ENCODE measurements at regions not wholly inside any gene's neighbourhood (a gene's known extent, or its start where the extent isn't known, plus 50 kb on each side); places are given as distances from the start of the nearest gene placed in this dataset.

GRCh38 chr3:162998205-162998604 is 1501.6 kb downstream of the OTOL1 start:
- no peaks in the 10 kb centered on the region for H3K36me3 ChIP-seq (ENCODE audit: control insufficient read depth, insufficient read depth, low read length)
- no peak for DNase-seq (ENCODE audit: low read depth)
- FAIRE-seq: no peak
- no peaks in the 10 kb centered on the region for H3K27me3 ChIP-seq (ENCODE audit: control insufficient read depth, insufficient read depth, low read length)
- H3K4me3 ChIP-seq (ENCODE audit: low read depth, low read length): no peak overlapping the region
- TF ChIP-seq CTCF (IDR thresholded peaks at IDR 0.05; ENCODE audit: insufficient read depth, low read length, severe bottlenecking): no peak

GRCh38 chr3:163011596-163011995 is 1515.0 kb downstream of the OTOL1 start:
- no peaks in the 10 kb centered on the region for H3K27me3 ChIP-seq (ENCODE audit: control insufficient read depth, insufficient read depth, low read length)
- no peaks in the 10 kb centered on the region for H3K36me3 ChIP-seq (ENCODE audit: control insufficient read depth, insufficient read depth, low read length)
- FAIRE-seq: no peak
- no peak overlapping the region for H3K4me3 ChIP-seq (ENCODE audit: low read depth, low read length)
- TF ChIP-seq CTCF (IDR thresholded peaks at IDR 0.05; ENCODE audit: insufficient read depth, low read length, severe bottlenecking): no peak
- no peak for DNase-seq (ENCODE audit: low read depth)

- FAIRE-seq: no peak
- TF ChIP-seq CTCF (IDR thresholded peaks at IDR 0.05; ENCODE audit: insufficient read depth, low read length, severe bottlenecking): no peak
- Histone ChIP-seq H3K36me3 (ENCODE audit: control insufficient read depth, insufficient read depth, low read length) (no peaks in the 10 kb centered on the region), H3K27me3 (ENCODE audit: control insufficient read depth, insufficient read depth, low read length) (no peaks in the 10 kb centered on the region), H3K4me3 (ENCODE audit: low read depth, low read length) (no peak overlapping the region)
- no peak for DNase-seq (ENCODE audit: low read depth)
These were observed 1519.6 kb downstream of the OTOL1 start for GRCh38 chr3:163016251-163016650.

GRCh38 chr3:163018067-163018466 is 1521.5 kb downstream of the OTOL1 start:
- no peak overlapping the region for H3K4me3 ChIP-seq (ENCODE audit: low read depth, low read length)
- H3K36me3 ChIP-seq (ENCODE audit: control insufficient read depth, insufficient read depth, low read length): no peaks in the 10 kb centered on the region
- DNase-seq (ENCODE audit: low read depth): no peak
- no peak for FAIRE-seq
- TF ChIP-seq CTCF (IDR thresholded peaks at IDR 0.05; ENCODE audit: insufficient read depth, low read length, severe bottlenecking): no peak
- no peaks in the 10 kb centered on the region for H3K27me3 ChIP-seq (ENCODE audit: control insufficient read depth, insufficient read depth, low read length)

- FAIRE-seq (no peak), DNase-seq (ENCODE audit: low read depth) (no peak)
- Histone ChIP-seq H3K4me3 (ENCODE audit: low read depth, low read length) (no peak overlapping the region), H3K27me3 (ENCODE audit: control insufficient read depth, insufficient read depth, low read length) (no peaks in the 10 kb centered on the region), H3K36me3 (ENCODE audit: control insufficient read depth, insufficient read depth, low read length) (no peaks in the 10 kb centered on the region)
- TF ChIP-seq CTCF (IDR thresholded peaks at IDR 0.05; ENCODE audit: insufficient read depth, low read length, severe bottlenecking): no peak
These were observed 1522.1 kb downstream of the OTOL1 start for GRCh38 chr3:163018664-163019063.

- H3K36me3 ChIP-seq (ENCODE audit: control insufficient read depth, insufficient read depth, low read length): no peaks in the 10 kb centered on the region
- no peak for TF ChIP-seq CTCF (IDR thresholded peaks at IDR 0.05; ENCODE audit: insufficient read depth, low read length, severe bottlenecking)
- no peak for FAIRE-seq
- no peak for DNase-seq (ENCODE audit: low read depth)
- no peaks in the 10 kb centered on the region for H3K27me3 ChIP-seq (ENCODE audit: control insufficient read depth, insufficient read depth, low read length)
- no peak overlapping the region for H3K4me3 ChIP-seq (ENCODE audit: low read depth, low read length)
These were observed 1522.7 kb downstream of the OTOL1 start for GRCh38 chr3:163019260-163019659.
